Stimulated activated CD8-positive, alpha-beta memory T cell treated with anti-CD3 and anti-CD28 coated beads, Interleukin-4, amount 100 ng/mL, for 48 hours (primary cell): ENCODE measurements at regions not wholly inside any gene's neighbourhood (a gene's known extent, or its start where the extent isn't known, plus 50 kb on each side); places are given as distances from the start of the nearest gene placed in this dataset.
"Not testable (repeated sequence)": the region's sequence is repeated elsewhere in the genome, so short reads cannot be mapped to it uniquely, and the experiment has no call there.

Source experiments
- DNase-seq: peaks from one replicate; pipeline ENCODE4 v3.0.0-alpha.2; 2020

GRCh38 chr9:90198956-90199355 lies 443.7 kb downstream of the DIRAS2 start:
- DNase-seq = no peak

GRCh38 chr9:90201766-90202165 lies 440.9 kb downstream of the DIRAS2 start:
- DNase-seq = no peak

- no peak for DNase-seq
Measured at GRCh38 chr9:90204128-90204831, 438.3 kb downstream of the DIRAS2 start.

- DNase-seq = not testable (repeated sequence)
Measured at GRCh38 chr9:90213045-90213444, 429.6 kb downstream of the DIRAS2 start.

- DNase-seq = peak; percentile 59
Measured at GRCh38 chr9:90219548-90220118, 423.0 kb downstream of the DIRAS2 start.

GRCh38 chr9:90221899-90222298 lies 420.7 kb downstream of the DIRAS2 start:
- not testable (repeated sequence) for DNase-seq

- DNase-seq = peak; percentile 75
Measured at GRCh38 chr9:90226839-90227338, 415.7 kb downstream of the DIRAS2 start.

GRCh38 chr9:90233081-90233480 lies 409.5 kb downstream of the DIRAS2 start:
- not testable (repeated sequence) for DNase-seq

- no peak for DNase-seq
Measured at GRCh38 chr9:90240541-90240940, 402.1 kb downstream of the DIRAS2 start.

- DNase-seq = no peak
Measured at GRCh38 chr9:90245661-90246060, 397.0 kb downstream of the DIRAS2 start.

- DNase-seq = no peak
Measured at GRCh38 chr9:90249094-90249493, 393.5 kb downstream of the DIRAS2 start.

- DNase-seq = no peak
Measured at GRCh38 chr9:90251316-90251715, 391.3 kb downstream of the DIRAS2 start.

GRCh38 chr9:90256345-90256744 lies 386.3 kb downstream of the DIRAS2 start:
- DNase-seq = no peak

GRCh38 chr9:90259311-90260246 lies 383.0 kb downstream of the DIRAS2 start:
- DNase-seq = no peak

GRCh38 chr9:90261698-90262097 lies 380.9 kb downstream of the DIRAS2 start:
- no peak for DNase-seq

GRCh38 chr9:90268613-90269012 lies 374.0 kb downstream of the DIRAS2 start:
- no peak for DNase-seq

GRCh38 chr9:90271707-90272106 lies 370.9 kb downstream of the DIRAS2 start:
- DNase-seq = no peak

- DNase-seq = no peak
Measured at GRCh38 chr9:90274725-90275124, 367.9 kb downstream of the DIRAS2 start.

- no peak for DNase-seq
Measured at GRCh38 chr9:90285946-90286345, 356.7 kb downstream of the DIRAS2 start.

- no peak for DNase-seq
Measured at GRCh38 chr9:90287567-90288274, 354.9 kb downstream of the DIRAS2 start.

GRCh38 chr9:90288275-90288639 lies 354.4 kb downstream of the DIRAS2 start:
- no peak for DNase-seq

- no peak for DNase-seq
Measured at GRCh38 chr9:90290716-90291485, 351.7 kb downstream of the DIRAS2 start.
